ENCODE measurements at regions not wholly inside any gene's neighbourhood (a gene's known extent, or its start where the extent isn't known, plus 50 kb on each side); places are given as distances from the start of the nearest gene placed in this dataset.
"Not testable (repeated sequence)": the region's sequence is repeated elsewhere in the genome, so short reads cannot be mapped to it uniquely, and the experiment has no call there.

GRCh38 chr3:107470496-107470895 lies 52.3 kb upstream of the BBX start:
- DNase-seq: not testable (repeated sequence)

Data from NCI-H510A treated with DMSO at 0.1 percent for 48 hours (cell line).